AG10803 (cell line): ENCODE measurements at regions not wholly inside any gene's neighbourhood (a gene's known extent, or its start where the extent isn't known, plus 50 kb on each side); places are given as distances from the start of the nearest gene placed in this dataset.

Experiments used
- DNase-seq: peaks from one replicate; pipeline ENCODE4 v3.0.0; 2010; ENCODE audit warnings: low read depth
- H3K4me3 ChIP-seq: 2 replicates; pipeline ENCODE4 v1.5.1; 2011; ENCODE audit warnings: mild to moderate bottlenecking, low read length, control low read depth
- TF ChIP-seq, protein P1 (sequence below): conservative IDR thresholded peaks from 2 replicates; pipeline ENCODE4 v1.5.1; 2011; ENCODE audit warnings: mild to moderate bottlenecking, low read length, control low read depth, inconsistent platforms

DNA sequence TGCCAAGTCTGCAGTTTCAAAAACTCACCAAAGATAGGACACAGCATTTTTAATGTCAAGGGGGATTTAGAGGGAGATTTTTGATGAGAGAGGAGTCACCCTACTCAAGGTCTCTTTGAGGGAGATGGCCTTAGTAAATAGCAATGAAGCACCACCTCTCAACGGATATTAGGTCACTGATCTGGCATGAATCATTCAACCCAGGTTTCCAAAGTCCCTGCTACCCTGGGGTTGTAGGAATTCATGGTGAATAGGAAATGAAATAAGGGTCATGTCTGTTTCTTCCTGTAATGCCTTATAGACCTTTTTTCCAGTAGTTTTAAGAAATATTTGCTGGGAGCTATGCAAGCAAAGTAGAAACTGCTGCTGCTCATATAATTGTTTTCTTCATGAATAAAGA lies 2154.9 kb downstream of the LRRC4C start:
- DNase-seq, result no peak
- H3K4me3 ChIP-seq, result no peak overlapping the region
- TF ChIP-seq, protein P1, sequence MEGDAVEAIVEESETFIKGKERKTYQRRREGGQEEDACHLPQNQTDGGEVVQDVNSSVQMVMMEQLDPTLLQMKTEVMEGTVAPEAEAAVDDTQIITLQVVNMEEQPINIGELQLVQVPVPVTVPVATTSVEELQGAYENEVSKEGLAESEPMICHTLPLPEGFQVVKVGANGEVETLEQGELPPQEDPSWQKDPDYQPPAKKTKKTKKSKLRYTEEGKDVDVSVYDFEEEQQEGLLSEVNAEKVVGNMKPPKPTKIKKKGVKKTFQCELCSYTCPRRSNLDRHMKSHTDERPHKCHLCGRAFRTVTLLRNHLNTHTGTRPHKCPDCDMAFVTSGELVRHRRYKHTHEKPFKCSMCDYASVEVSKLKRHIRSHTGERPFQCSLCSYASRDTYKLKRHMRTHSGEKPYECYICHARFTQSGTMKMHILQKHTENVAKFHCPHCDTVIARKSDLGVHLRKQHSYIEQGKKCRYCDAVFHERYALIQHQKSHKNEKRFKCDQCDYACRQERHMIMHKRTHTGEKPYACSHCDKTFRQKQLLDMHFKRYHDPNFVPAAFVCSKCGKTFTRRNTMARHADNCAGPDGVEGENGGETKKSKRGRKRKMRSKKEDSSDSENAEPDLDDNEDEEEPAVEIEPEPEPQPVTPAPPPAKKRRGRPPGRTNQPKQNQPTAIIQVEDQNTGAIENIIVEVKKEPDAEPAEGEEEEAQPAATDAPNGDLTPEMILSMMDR, result no peak

GRCh38 chr11:39294648-39295047 lies 2164.8 kb downstream of the LRRC4C start:
- TF ChIP-seq, protein P1, result no peak
- DNase-seq, result no peak
- no peak overlapping the region for H3K4me3 ChIP-seq

DNA sequence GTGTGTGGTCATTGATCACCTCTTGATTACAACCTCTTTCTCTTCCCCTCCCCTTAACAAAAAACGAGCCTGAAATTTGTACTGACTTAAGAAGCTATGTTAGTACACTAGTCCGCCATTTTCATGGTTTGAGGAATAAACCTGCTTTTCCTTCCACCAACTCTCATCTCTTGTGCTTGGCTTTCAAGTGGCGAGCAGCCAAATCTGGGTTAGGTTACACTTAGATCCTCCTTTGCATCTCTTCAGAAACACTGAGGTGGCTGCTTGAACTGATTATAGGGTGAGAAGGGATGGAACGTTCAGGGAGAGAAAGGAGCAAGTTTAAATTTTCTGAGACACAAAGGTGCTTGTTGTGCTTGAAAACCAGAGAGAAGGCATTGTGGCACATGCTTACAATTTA lies 2171.4 kb downstream of the LRRC4C start:
- TF ChIP-seq, protein P1, result no peak
- no peak overlapping the region for H3K4me3 ChIP-seq
- DNase-seq, result no peak

DNA sequence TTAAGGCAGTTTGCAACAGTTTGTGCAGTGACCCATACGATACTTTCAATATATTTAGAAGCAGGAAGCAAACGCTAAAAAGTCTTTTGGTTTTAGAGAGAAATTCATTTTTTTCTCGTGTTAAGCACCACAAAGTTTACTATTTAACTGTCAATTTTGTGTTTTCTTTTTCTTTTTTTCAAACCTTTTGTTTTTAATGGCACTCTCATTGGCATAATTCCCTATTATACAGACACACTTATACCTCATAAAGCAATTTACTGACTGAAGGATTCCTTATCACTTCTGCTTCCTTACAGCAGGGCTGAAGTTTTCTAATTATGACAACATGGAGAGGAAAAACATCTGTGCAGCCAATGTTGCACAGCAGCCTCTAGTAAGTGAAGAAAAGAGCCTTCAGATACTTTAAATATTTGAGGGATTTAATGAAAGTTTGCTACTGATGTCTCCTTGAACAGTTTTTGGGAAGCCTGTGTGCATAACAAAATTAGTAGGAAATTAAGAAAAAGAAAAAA lies 2191.2 kb downstream of the LRRC4C start:
- H3K4me3 ChIP-seq, result no peak overlapping the region
- no peak for DNase-seq
- TF ChIP-seq, protein P1, result no peak

DNA sequence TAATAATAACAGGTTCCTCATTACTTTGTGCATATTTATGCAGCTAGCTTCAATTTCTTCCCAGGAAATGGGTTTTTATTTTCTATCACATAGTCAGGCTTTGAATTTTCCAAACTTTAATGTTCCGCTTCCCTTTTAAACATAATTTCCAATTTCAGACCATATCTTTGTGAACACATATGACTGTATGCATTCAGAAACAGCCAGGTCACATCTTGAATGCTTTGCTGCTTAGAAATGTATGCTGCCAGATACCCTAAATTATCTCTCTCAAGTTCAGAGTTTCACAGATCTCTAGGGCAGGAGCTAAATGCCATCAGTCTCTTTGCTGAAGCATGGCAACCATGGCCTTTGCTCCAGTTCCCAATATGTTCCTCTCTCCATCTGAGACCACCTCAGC lies 2203.8 kb downstream of the LRRC4C start:
- H3K4me3 ChIP-seq, result no peak overlapping the region
- DNase-seq, result no peak
- TF ChIP-seq, protein P1, result no peak

DNA sequence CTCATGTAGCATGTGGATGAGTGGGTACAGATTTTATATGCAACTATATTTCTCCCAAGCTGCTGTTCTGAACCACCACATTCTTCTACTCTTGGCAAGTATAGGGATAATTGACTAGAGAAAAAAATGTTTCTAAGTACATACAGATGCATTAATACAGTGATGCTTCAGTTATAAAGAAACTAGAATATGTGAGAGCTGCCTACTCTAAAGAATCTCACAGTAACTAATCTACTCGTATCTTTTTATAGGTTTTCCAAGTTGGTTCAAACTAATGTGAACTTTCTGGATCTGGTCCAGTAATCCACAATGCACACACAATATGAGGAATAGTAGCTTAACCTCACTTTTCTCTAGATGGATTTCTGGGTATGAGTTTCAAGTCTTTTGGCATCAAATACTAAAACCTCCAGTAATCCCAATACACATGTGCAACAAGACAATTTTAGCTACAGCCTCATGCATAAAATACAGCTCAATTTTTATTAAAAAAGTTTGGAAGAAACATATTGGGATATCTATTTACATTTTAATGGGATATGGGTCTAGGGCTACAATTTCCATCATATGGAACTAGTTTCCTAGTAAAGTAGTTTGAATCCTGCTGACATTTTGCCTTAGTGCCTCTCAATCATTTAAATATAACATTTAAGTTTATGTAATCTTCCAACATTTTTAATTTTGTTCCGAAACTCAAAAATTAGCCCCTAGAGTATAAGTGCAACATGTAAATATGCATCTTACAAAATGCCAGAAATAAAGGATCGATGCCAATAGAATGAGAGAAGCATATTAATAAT lies 2209.7 kb downstream of the LRRC4C start:
- no peak overlapping the region for H3K4me3 ChIP-seq
- DNase-seq, result no peak
- TF ChIP-seq, protein P1, result no peak

DNA sequence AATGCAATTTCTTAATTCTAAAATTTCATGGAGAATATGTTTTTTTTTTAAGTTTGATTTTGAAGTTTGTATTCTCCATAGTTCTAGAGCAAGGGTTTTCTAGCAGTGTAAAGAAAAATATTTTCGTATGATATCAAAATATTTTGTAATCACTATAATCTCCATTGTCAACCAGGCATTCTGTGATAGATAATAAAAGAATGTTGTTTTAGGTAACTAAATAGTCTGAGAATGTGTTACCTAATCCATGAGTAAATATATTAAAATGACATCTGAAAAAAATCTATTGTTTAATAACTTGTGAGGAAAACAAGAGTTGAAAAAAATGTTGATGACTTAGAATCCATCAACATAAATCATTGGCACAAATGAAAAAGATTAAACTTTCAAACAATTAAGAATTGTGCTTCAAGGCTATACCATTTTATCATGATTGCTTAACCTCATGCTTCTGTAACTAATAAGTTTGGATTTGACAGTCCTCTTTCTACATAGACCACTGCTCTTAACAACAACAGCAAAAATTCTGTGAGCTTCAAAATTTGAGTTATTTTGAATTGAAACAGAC lies 2211.8 kb downstream of the LRRC4C start:
- no peak overlapping the region for H3K4me3 ChIP-seq
- TF ChIP-seq, protein P1, result no peak
- DNase-seq, result no peak
